ENCODE measurements at regions not wholly inside any gene's neighbourhood (a gene's known extent, or its start where the extent isn't known, plus 50 kb on each side); places are given as distances from the start of the nearest gene placed in this dataset.

DNA sequence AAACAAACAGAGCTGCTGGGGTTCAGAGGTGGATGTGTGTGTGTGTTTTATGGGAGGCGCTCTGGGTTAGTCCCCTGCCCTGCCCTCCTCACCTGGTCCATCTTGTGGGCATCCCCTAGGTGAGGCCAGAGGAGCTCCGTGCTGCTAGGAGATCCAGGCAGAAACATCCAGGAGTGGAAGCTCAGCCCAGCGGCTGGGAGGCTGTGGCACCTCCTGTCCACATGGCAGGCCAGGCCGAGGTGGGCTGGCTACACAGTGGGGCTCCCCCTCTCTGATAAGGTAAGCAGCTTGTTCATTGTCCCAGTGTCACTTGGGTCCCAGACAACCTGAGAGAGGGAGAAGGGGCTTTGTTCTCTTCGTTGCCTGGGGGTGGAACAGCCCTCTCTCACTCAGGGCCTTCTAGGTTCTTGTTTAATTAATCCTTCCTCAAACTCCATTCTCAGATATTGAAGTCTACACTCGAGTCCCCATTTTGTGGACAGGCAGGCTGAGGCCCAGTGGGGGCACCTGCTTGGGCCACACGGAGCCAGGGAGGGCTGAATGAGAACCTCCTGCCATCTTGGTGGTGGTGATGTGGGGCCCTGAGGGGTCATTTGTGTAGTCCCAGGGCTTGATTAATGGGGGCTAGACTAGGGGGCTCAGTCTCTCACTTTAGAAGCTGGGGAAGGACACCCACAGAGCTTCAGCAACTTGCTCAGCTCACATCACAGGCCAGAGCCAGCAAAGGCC, 216.8 kb upstream of the GPR26 start:
- no peak for DNase-seq (ENCODE audit: low read depth in 1 of 2, low spot score in 1 of 2)
- Histone ChIP-seq H3K4me2 (no peak overlapping the region), H3K9me3 (no peaks in the 10 kb centered on the region), H3K4me1 (no peaks in the 10 kb centered on the region), H3K27ac (no peak overlapping the region), H3K4me3 (no peak overlapping the region)
- WGBS (ENCODE audit: missing lambda C conversion rate): 33% methylated on average over 7 of the region's 7 CpGs
- ATAC-seq: no peak
- FAIRE-seq: no peak
- ChIA-PET POLR2A (no interaction called here), CTCF (interaction anchor here (1.6 kb wide), 1 partner anchor 11 kb away, joined by 4 read pairs; no protein-coding TSS in a partner anchor)
- TF ChIP-seq FOSB (CRISPR knock-in tag; IDR thresholded peaks at IDR 0.05): no peak
- TF ChIP-seq SREBF2 (IDR thresholded peaks at IDR 0.05): no peak
- TF ChIP-seq JUN (IDR thresholded peaks at IDR 0.05): no peak

DNA sequence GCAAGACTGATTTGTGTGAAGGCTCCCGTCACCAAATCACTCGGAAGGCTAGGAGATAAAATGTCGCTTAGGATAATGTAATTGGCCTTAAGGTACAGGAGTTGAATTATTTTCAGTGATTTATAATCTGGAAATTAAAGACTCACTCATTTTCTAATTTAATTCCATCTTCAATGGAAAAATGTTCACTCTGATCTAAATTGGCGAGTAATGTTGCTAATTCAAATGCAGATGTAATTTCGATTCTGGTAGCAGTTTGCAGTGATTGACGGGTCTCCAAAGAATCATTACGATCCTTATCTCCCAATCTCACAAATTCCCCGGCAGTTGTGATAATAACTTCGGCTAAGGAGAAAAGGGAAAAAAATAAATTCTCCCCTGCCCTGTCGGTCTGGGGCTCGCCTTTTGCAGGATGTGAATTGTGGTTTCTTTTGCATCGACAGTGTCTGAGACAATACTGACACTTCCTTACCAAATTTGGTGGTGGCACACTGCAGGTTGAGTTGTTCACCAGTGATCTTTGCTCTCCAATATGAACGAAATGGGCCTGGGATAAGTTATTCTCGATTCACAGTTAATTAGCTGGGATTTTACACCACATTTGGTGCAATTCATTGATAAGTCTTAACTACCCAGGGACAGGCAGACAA, 215.1 kb upstream of the GPR26 start:
- no peak for ATAC-seq
- ChIA-PET CTCF (no interaction called here), POLR2A (no interaction called here)
- TF ChIP-seq HOXB5 (CRISPR knock-in tag; IDR thresholded peaks at IDR 0.05): no peak
- TF ChIP-seq, protein P1, sequence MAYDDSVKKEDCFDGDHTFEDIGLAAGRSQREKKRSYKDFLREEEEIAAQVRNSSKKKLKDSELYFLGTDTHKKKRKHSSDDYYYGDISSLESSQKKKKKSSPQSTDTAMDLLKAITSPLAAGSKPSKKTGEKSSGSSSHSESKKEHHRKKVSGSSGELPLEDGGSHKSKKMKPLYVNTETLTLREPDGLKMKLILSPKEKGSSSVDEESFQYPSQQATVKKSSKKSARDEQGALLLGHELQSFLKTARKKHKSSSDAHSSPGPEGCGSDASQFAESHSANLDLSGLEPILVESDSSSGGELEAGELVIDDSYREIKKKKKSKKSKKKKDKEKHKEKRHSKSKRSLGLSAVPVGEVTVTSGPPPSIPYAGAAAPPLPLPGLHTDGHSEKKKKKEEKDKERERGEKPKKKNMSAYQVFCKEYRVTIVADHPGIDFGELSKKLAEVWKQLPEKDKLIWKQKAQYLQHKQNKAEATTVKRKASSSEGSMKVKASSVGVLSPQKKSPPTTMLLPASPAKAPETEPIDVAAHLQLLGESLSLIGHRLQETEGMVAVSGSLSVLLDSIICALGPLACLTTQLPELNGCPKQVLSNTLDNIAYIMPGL (CRISPR knock-in tag; IDR thresholded peaks at IDR 0.05; ENCODE audit: borderline replicate concordance): no peak
- TF ChIP-seq CBX2 (IDR thresholded peaks at IDR 0.05; ENCODE audit: borderline replicate concordance, low read depth): no peak
- TF ChIP-seq RAD21 (conservative IDR thresholded peaks at IDR 0.05 in 1 of 2, IDR thresholded peaks at IDR 0.05 in 1 of 2): no peak
- TF ChIP-seq ZNF302 (CRISPR knock-in tag; IDR thresholded peaks at IDR 0.05): no peak
- no peak for TF ChIP-seq CHD4 (IDR thresholded peaks at IDR 0.05; ENCODE audit: borderline replicate concordance)
- TF ChIP-seq, protein P2, sequence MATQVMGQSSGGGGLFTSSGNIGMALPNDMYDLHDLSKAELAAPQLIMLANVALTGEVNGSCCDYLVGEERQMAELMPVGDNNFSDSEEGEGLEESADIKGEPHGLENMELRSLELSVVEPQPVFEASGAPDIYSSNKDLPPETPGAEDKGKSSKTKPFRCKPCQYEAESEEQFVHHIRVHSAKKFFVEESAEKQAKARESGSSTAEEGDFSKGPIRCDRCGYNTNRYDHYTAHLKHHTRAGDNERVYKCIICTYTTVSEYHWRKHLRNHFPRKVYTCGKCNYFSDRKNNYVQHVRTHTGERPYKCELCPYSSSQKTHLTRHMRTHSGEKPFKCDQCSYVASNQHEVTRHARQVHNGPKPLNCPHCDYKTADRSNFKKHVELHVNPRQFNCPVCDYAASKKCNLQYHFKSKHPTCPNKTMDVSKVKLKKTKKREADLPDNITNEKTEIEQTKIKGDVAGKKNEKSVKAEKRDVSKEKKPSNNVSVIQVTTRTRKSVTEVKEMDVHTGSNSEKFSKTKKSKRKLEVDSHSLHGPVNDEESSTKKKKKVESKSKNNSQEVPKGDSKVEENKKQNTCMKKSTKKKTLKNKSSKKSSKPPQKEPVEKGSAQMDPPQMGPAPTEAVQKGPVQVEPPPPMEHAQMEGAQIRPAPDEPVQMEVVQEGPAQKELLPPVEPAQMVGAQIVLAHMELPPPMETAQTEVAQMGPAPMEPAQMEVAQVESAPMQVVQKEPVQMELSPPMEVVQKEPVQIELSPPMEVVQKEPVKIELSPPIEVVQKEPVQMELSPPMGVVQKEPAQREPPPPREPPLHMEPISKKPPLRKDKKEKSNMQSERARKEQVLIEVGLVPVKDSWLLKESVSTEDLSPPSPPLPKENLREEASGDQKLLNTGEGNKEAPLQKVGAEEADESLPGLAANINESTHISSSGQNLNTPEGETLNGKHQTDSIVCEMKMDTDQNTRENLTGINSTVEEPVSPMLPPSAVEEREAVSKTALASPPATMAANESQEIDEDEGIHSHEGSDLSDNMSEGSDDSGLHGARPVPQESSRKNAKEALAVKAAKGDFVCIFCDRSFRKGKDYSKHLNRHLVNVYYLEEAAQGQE (IDR thresholded peaks at IDR 0.05): no peak
- TF ChIP-seq MYC (IDR thresholded peaks at IDR 0.05; ENCODE audit: borderline replicate concordance, low read length): no peak
- TF ChIP-seq BHLHE40 (IDR thresholded peaks at IDR 0.05; ENCODE audit: low read depth, low read length): no peak
- TF ChIP-seq, protein P3, sequence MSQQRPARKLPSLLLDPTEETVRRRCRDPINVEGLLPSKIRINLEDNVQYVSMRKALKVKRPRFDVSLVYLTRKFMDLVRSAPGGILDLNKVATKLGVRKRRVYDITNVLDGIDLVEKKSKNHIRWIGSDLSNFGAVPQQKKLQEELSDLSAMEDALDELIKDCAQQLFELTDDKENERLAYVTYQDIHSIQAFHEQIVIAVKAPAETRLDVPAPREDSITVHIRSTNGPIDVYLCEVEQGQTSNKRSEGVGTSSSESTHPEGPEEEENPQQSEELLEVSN (IDR thresholded peaks at IDR 0.05; ENCODE audit: borderline replicate concordance, low read depth): no peak
- TF ChIP-seq, protein P4, sequence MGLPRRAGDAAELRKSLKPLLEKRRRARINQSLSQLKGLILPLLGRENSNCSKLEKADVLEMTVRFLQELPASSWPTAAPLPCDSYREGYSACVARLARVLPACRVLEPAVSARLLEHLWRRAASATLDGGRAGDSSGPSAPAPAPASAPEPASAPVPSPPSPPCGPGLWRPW (IDR thresholded peaks at IDR 0.05): no peak
- WGBS (ENCODE audit: missing lambda C conversion rate): 63% methylated on average over 14 of the region's 14 CpGs
- DNase-seq (ENCODE audit: low read depth in 1 of 2, low spot score in 1 of 2): no peak
- no peak overlapping the region for H3K27ac ChIP-seq
- H3K4me1 ChIP-seq: no peaks in the 10 kb centered on the region
- no peak overlapping the region for H3K4me3 ChIP-seq
- no peak overlapping the region for H3K4me2 ChIP-seq
- H3K9me3 ChIP-seq: no peaks in the 10 kb centered on the region
- FAIRE-seq: no peak
